HG02610 (cell line): ENCODE measurements at regions not wholly inside any gene's neighbourhood (a gene's known extent, or its start where the extent isn't known, plus 50 kb on each side); places are given as distances from the start of the nearest gene placed in this dataset.
A peak's percentile ranks its signal among the peaks of the same experiment; 100 is the strongest.

Experiments used
- ATAC-seq: cut with Tn5 transposase; IDR thresholded peaks from one replicate; pipeline ENCODE4 v1.9.1; 2021; ENCODE audit warnings: mild to moderate bottlenecking, moderate library complexity; ENCODE audit not compliant: unreplicated experiment

DNA sequence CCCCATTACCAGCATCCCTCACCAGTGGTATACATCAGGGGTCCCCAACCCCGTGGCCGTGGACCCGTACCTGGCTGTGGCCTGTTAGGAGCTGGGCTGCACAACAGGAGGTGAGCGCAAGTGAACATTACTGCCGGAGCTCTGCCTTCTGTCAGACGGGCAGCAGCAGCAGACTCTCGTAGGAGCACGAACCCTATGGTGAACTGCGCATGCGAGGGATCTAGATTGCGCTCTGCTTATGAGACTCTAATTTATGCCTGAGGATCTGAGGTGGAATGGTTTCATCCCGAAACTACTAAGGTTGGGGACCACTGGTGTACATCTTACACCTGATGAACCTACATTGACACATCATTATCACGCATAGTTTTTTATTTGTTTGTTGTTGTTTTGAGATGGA is 52.8 kb upstream of the DHX15 start:
- ATAC-seq, result no peak

DNA sequence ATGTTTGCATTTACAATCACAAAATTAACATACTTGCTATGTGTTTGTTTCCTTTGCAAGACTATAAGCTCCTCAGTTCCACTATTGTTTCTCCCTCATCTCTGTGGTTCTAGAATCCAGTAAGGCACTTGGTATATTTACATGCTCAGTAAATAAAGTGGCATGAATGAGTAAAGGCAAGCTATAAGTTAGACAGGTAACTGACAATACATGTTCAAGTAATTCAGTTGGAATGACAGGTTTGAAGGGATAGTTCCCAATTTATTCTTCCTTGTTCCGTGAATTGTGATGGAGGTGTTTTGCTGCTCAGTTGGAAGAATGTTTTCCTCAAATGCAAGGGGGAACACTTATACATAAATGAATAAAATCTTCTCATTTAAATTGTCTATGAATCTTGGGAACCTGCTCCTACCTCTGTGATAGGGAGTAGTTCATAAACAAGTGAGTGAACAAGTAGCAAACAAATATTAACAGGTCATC is 54.1 kb upstream of the DHX15 start:
- no peak for ATAC-seq

DNA sequence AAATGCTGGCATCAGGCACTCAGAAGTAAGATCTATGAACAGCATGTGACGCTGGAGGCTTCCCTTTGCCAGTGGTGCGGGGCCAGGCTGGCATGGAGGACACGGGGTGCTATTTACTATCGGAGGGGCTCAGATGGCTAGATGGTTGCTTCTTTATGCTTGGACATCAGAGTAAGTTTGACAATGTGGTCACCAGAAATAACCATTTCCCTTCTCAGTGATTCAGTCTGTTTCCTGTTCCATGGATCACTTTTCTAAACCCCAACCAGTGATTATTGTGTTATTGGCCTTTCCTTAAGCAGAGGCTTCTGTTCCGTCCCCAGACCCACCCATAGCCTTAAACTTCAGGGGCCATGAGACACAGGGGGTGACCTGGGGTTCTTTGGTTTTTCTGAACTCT is 55.4 kb upstream of the DHX15 start:
- ATAC-seq, result no peak

DNA sequence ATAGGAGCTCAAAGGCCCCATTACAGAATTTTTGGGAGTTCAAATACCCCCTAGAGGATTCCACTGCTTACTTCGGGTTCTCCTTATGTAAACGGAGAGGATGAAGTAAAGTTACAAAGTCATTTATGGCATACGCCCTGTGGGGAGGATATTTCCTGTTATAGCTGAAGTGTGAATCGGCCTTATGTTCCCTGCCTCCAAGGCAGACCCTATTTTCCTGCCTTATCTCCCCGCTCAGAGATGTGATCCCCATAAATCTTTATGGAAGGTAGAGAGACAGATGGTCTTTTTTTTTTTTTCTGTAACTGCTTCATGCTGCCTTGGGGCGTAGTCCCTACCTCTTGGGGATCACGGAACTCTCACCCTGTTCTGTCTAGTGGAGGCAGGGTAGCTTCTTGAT is 56.0 kb upstream of the DHX15 start:
- ATAC-seq, result no peak

DNA sequence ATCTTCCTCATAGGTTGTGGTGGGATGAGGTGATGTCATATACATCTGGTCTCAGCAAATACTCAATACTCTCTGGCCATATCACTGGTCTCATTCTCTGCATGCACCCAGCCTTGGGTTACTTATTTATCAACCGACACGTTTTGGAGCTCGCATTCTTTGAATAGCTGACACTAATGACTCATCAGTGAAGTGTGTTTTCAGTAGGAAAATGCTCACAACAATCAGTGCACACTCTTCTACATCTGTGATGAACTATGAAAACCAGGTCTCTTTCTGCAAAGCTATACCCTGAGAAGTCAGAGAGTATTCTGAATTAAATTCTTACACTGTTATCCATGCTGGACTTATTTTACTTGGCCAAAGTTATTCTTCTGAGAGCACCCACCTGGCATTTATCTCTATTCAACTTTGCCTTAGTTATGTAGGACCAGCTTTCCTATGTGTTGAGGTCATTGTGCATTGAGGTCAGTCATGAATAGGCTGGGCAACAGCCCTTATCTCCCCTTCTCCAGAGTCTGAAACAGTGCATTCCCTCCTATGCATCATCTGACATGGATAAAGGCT is 58.7 kb upstream of the DHX15 start:
- ATAC-seq, result no peak

DNA sequence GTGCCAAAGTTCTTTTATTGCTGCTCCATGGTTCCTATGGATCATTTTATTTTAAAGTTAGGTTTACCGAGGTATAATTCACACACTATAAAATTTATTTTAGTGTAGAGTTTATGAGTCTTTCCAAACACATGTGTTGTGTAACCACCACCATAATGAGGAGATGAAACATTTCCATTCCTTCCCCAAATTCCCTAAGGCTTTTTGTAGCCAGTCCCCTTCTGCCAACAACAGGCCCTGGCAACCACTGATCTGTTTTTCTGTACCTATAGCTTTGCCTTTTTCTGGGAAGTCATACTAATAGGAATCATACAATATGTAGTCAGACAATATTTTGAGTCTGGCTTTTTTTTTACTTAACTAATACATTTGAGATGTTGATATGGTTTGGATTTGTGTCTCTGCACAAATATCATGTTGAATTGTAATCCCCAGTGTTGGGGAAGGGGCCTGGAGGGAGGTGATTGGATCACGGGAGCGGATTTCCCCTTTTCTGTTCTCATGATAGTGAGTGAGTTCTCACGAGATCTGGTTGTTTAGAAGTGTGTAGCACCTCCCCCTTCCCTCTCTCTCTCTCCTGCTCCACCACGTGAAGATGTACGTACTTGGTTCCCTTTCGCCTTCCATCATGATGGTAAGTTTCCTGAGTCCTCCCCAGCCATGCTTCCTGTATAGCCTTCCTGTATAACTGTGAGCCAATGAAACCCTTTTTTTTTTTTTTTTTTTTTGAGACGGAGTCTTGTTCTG is 59.6 kb upstream of the DHX15 start:
- no peak for ATAC-seq

DNA sequence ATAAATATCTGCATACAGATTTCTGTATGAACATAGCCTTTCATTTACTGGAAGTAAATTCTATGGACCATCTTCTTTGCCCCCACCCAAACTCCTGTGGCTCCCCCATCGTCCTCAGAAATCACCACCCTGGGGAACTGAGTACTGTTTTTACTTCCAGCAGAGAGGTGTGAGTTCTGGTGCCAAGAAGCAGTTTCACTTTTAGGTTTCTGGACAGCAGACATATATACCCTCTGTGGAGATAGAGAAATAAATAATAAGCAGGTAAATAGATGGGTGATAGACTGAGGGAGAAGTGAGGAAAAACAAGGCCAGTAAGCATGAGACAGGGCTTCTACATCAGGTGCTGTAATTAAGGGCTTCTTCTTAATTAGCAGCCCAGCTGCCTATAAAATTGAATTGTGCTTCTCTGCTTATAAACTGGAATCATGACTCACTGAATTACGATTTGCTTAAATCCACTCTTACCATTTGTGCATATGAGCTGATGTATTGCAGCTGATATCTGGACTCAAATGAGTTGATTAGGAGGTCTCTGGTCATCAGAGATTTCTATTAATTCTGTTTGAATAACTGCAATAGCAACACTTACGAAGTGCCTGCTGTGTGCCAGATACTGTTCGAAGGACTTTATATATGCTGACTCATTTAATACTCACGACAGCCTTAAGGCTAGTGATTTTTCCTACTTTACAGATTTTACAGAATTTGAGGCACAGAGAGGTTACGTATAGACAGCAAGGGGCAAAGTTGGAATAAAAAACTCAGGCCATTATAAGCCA is 60.8 kb upstream of the DHX15 start:
- ATAC-seq, result no peak

DNA sequence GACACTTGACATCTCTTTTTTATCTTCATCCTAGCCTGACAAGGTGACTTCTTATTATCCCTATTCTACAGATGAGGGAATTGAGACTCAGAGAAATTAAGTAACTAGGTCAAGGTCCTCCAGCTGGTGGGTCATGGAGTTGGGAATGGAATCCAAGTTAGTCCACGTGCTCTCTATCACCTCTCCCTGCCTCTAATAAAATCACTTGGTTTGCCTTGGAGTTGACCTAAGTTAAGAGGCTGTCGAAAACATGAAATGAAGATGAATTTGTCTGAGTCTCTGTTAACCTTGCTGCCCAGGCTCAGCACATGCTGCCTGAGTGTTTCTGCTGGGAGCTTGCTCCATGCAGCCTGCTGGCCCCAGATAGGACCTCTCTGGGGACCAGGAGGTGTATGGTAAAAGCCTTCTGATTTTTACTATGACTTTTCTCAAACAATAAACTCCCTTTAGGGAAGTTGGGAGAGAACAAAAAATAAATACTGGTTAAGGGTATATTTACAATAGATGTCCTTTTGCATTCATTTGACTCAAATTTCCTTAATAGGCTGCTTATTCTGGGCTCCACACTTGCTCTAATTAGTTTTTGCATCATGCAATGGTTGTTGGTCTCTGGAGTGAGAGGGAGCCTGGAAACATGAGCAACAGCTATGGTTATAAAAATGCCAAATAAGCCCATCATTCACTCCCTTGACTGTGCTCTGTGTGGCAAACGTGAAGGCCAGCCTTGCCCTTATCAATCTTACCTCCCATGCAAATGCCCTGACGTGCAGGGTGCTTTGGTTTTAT is 61.6 kb upstream of the DHX15 start:
- ATAC-seq, result no peak

DNA sequence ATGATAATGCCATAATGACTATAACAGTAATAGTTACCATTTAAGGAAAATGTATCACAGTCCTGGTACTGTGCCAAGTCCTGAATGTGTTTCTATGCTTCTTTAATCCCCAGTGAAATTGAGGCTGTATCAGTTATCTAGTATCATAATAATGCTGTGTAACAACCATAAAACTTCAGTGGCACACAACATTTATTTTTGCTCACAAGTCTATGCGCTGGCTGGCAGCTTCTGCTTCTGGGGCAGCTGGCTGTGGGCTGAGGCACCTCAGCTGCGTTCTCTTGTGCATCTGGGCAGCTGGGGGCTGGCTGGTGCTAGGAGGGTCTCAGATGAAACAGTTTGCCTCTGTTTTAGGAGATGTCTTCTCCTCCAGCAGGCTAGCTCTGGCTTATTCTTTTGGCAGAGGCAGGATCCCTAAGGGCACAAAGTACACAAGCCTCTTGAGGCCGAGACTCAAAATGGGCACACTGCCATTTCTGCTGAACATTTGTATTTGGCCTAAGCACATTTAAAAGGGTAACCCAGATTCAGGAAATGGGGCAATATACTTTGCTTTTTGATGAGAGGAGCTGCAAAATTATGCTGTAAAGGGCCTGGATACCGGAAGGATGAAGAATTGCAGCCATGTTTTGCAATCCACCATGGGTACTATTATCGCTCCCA is 62.6 kb upstream of the DHX15 start:
- ATAC-seq, result no peak

DNA sequence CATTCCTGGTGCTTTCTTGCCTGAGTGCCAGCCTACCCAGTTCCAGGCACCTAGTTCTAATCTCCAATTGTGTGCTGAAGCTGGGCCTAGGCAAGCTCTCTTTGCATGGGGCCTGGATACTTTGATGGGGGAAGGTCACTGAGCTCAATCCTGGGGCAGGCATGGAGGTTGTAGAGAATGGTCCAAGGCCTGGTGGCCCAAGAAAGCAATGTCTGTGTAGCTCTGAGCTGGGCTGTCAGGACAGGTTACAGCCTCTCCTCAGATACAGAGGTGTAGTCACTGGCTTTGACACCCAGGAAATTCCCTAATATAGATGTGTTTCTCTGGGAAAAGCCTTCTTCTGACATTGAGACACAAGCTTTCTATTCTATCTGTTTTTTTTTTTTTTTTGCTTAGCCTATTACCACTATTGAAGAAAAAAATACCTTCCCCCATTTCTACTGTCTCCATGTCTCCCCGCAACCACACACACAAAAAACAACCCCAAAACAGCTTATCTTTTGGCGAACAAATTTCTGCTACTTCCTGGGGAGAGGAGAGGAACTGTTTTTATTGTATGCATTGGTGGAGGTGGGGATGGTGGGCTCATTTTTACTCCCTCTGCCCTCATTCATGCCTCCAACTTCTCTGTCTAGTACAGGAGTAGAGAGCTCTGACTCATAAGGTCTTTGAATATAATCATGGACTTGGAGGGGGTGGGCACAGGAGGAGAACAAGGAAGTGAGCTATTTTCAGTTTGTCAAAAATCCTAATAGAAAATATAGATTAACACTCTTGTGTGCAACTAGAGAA is 66.7 kb upstream of the DHX15 start:
- no peak for ATAC-seq

DNA sequence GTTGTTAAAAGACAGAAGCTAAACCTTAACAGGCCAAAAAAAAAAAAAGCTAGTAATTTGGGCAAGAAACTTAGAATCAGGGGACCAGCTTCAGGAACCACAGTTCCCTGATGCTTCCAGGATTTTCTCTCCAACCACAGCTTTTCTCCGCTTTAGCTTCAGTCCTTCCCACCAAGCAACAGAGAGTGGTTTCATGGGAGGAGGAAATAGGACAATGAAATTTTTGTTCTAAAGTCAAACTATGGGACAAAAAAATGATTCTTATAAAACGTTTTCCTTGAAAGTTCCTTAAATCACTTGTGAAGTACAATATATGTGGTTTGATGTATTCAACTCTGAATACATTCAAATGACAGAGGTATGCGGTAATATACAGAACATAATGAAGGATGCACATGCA is 71.0 kb upstream of the DHX15 start:
- ATAC-seq, result no peak

DNA sequence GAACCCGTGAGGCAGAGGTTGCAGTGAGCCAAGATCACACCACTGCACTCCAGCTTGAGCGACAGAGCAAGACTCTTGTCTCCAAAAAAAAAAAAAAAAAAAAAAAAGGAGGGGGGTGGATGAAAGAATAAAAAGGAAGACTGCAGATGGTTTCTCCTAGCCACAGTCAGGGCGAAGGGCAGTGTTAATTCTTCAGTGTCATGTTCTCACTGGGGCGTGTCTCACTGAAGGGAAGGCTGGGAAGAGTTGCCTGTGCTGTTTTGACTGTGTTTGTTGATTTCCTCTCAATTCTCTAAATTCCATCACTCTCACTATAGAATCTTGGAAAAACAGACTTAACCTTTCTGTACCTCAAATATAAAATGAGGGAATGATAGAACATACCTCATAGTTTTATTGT is 71.6 kb upstream of the DHX15 start:
- ATAC-seq, result no peak

DNA sequence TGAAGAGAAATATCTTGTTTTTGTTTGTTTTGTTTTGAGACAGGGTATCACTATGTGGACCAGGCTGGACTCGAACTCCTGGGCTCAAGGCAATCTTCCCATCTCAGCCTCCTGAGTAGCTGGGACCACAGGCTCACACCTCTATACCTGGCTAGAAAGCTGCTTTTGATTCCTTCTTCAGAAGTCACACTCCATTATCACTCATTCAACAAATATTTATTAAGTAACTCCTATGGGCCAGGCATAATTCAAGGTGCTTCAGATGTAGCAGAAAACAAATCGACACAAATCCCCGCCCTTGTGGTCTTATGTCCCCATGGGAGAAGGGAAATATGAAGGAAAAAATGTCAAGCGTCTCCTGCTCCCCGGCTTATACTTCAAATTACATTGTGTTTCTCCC is 72.6 kb upstream of the DHX15 start:
- ATAC-seq, result no peak

DNA sequence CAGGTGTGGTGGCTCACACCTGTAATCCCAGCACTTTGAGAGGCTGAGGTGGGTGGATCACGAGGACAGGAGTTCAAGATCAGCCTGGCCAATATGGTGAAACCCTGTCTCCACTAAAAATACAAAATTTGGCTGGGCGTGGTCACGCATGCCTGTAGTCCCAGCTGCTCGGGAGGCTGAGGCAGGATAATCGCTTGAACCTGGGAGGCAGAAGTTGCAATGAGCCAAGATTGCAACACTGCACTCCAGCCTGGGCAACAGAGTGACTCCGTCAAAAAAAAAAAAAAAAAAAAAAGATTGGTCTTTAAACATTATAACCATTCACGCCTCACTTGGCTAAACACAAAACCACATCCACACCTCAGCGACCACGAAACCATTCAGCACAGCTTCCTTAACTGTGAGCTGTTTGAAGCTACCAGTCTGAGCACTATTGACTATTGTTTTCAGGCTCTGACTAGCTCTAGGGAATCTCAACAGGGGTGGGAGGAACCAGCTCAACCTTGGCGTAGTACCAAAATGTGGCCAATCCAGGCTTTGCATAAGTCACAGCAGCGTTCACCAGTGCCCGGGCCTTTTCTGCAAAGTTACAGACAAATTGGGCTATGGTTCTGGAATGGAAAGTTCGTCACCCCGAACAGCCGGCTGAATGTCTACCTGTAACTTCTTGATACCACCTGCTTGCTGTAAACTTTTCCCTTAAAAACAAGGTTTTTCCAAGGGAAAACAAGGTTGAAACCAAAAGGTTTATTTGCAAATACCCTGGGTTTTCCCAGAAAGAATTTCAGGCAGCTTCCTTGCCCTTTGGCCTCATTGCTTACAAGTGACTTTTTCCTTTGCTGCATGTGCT is 73.6 kb upstream of the DHX15 start:
- peak; percentile 99 for ATAC-seq

DNA sequence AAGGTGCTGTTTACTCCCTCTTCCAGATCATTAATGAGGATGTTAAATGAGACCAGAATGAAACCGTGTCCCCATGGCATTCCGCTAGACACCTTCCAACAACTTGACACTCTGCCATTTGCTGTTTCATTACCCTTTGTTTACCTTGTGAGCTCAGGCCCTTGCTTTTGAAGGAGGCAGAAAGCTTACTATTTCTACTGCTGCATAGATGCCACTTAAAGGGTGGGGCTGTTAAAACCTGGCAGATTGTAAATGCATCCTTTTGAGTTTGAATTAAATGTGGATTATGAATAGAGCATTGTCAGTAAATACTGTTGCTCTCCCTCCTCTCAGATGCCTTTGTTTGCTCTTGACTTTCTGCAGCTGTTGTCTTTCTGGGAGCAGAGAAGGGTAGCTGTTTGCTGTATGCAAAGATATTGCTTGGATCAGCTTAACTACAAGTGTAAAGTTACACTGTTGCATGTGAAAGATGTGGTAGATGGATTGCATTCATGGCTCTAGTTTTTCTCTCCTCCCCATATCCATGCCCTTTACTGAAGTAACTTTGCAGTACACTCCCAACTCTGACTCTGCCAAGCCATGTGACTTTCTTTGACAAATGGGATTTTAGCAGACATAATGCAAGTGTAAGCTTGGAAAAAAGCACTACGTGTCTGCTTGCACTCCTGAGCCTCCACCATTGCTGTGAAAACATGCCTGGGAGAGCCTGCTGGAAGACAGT is 75.0 kb upstream of the DHX15 start:
- no peak for ATAC-seq

DNA sequence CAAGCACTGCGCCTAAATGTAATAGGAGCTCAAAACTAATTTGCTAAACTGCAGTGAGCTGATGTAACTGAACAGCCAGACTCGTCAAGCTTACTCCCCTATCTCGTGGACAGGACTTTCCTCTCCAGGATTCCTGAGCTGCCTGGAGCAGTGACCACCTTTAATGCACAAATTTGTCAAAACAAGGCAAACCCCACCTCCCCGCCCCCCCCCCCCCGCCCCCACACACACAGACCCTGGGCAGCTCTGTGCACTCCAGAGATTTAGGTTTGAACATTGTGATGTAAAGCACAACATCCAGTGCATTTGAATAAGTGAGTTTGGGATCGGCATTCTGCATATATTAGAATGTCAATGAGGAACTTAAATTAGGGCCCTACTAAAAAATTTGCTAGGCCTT is 77.7 kb upstream of the DHX15 start:
- ATAC-seq, result no peak

DNA sequence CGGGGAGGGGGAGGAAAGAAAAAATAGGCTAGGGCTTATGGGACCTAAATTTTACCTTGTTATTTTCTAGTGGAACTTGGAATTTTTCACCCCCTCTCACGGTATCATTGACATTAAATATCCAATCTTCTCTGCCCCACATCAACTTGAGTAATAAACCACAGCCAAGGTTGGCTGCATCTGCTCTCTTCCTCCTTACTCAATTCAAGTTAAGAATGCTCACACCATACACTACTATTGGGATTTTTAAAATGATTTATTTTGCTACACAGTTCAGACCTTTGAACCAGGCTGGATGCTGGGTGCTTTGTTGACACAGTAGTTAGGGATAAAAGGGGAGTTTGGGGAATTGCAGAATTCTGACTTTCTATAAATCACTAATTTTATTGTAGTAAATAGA is 78.2 kb upstream of the DHX15 start:
- ATAC-seq, result no peak

DNA sequence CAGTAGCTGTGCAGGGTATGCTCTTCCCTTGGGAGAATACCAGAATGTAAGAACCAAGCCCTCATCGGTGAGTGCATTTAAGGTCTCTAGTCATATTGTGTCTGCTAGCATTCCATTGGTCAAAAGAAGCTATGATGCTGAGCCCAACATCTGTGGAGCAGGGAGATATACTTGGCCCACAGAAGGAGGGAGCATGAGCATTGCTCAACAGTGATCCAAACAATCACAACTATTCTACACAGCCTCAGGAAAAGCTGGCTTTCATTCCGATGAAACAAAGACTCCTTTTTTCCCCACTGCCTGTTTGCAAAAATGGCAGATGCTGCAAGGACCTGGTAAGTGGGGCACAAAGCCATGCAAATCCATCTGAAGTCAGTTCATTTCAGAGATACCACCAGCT is 80.6 kb upstream of the DHX15 start:
- no peak for ATAC-seq
